ENCODE measurements at regions not wholly inside any gene's neighbourhood (a gene's known extent, or its start where the extent isn't known, plus 50 kb on each side); places are given as distances from the start of the nearest gene placed in this dataset.

GRCh38 chr13:79862515-79862914 is 381.6 kb downstream of the NDFIP2 start:
- no peak for TF ChIP-seq POLR2AphosphoS5 (IDR thresholded peaks at IDR 0.05; ENCODE audit: low read depth, low read length)
- TF ChIP-seq SIN3A (IDR thresholded peaks at IDR 0.05; ENCODE audit: borderline replicate concordance, insufficient read depth, low read length), result no peak
- TF ChIP-seq REST (IDR thresholded peaks at IDR 0.05; ENCODE audit: insufficient read depth in 1 of 2, low read depth in 2 of 2, low read length in 2 of 2), result no peak
- TF ChIP-seq FOXP2 (optimal IDR thresholded peaks at IDR 0.05; ENCODE audit: borderline replicate concordance, extremely low read depth, extremely low read length, insufficient read depth), result no peak
- TF ChIP-seq TAF1 (IDR thresholded peaks at IDR 0.05; ENCODE audit: borderline replicate concordance, insufficient read depth, low read length), result no peak

DNA sequence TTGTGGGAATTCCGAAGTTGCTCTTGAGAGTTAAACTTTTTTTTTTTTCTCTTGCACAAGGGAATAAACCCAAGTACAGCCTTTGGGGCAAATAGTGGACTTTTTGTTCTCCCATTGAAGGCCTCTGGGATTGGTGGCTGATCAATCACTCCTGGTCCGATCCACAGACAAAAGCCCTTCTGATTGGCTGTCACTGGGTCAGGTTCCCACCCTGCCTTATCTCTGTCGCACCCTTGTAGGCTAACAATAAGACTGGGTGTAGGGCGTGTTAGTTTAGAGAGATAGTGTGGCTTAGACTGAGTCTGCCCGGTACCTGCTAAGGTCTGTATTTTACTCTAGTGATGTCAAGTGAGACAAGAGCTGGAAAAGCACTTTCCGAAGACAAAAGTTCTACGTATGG is 380.8 kb downstream of the NDFIP2 start:
- no peak for TF ChIP-seq TAF1 (IDR thresholded peaks at IDR 0.05; ENCODE audit: borderline replicate concordance, insufficient read depth, low read length)
- no peak for TF ChIP-seq SIN3A (IDR thresholded peaks at IDR 0.05; ENCODE audit: borderline replicate concordance, insufficient read depth, low read length)
- no peak for TF ChIP-seq REST (IDR thresholded peaks at IDR 0.05; ENCODE audit: insufficient read depth in 1 of 2, low read depth in 2 of 2, low read length in 2 of 2)
- no peak for TF ChIP-seq POLR2AphosphoS5 (IDR thresholded peaks at IDR 0.05; ENCODE audit: low read depth, low read length)
- no peak for TF ChIP-seq FOXP2 (optimal IDR thresholded peaks at IDR 0.05; ENCODE audit: borderline replicate concordance, extremely low read depth, extremely low read length, insufficient read depth)

- TF ChIP-seq FOXP2 (optimal IDR thresholded peaks at IDR 0.05; ENCODE audit: borderline replicate concordance, extremely low read depth, extremely low read length, insufficient read depth) (no peak), TAF1 (IDR thresholded peaks at IDR 0.05; ENCODE audit: borderline replicate concordance, insufficient read depth, low read length) (no peak), REST (IDR thresholded peaks at IDR 0.05; ENCODE audit: insufficient read depth in 1 of 2, low read depth in 2 of 2, low read length in 2 of 2) (no peak), POLR2AphosphoS5 (IDR thresholded peaks at IDR 0.05; ENCODE audit: low read depth, low read length) (no peak), SIN3A (IDR thresholded peaks at IDR 0.05; ENCODE audit: borderline replicate concordance, insufficient read depth, low read length) (no peak)
These were observed 379.8 kb downstream of the NDFIP2 start for GRCh38 chr13:79860791-79861190.

DNA sequence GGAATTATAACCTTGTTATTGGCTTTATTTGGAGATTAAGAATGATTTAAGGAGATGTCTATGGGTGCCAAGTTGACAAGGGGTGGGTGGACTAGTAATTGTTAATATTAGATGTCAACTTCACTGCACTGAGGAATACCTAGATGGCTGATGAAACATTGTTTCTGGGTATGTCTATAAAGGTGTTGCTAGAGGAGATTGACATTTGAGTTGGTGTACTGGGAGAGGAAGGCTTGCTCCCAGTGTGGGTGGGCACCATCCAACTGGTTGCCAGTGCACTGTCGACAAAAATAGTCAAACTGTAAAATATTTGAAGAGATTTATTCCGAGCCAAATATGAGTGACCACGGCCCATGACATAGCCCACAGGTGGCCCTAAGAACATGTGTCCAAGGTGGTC is 378.8 kb downstream of the NDFIP2 start:
- TF ChIP-seq FOXP2 (optimal IDR thresholded peaks at IDR 0.05; ENCODE audit: borderline replicate concordance, extremely low read depth, extremely low read length, insufficient read depth) (no peak), TAF1 (IDR thresholded peaks at IDR 0.05; ENCODE audit: borderline replicate concordance, insufficient read depth, low read length) (no peak), POLR2AphosphoS5 (IDR thresholded peaks at IDR 0.05; ENCODE audit: low read depth, low read length) (no peak), REST (IDR thresholded peaks at IDR 0.05; ENCODE audit: insufficient read depth in 1 of 2, low read depth in 2 of 2, low read length in 2 of 2) (no peak), SIN3A (IDR thresholded peaks at IDR 0.05; ENCODE audit: borderline replicate concordance, insufficient read depth, low read length) (no peak)

- TF ChIP-seq POLR2AphosphoS5 (IDR thresholded peaks at IDR 0.05; ENCODE audit: low read depth, low read length) (no peak), REST (IDR thresholded peaks at IDR 0.05; ENCODE audit: insufficient read depth in 1 of 2, low read depth in 2 of 2, low read length in 2 of 2) (no peak), FOXP2 (optimal IDR thresholded peaks at IDR 0.05; ENCODE audit: borderline replicate concordance, extremely low read depth, extremely low read length, insufficient read depth) (no peak), SIN3A (IDR thresholded peaks at IDR 0.05; ENCODE audit: borderline replicate concordance, insufficient read depth, low read length) (no peak), TAF1 (IDR thresholded peaks at IDR 0.05; ENCODE audit: borderline replicate concordance, insufficient read depth, low read length) (no peak)
These were observed 372.3 kb downstream of the NDFIP2 start for GRCh38 chr13:79853251-79853650.

Measured in PFSK-1 (cell line).